ENCODE measurements at regions not wholly inside any gene's neighbourhood (a gene's known extent, or its start where the extent isn't known, plus 50 kb on each side); places are given as distances from the start of the nearest gene placed in this dataset.

GRCh38 chr4:181523973-181524372 is 719.2 kb upstream of the TENM3 start:
- TF ChIP-seq MAZ (IDR thresholded peaks at IDR 0.05; ENCODE audit: borderline replicate concordance, low read depth, low read length) = no peak
- TF ChIP-seq MAZ (CRISPR knock-in tag; IDR thresholded peaks at IDR 0.05; ENCODE audit: low read depth) = no peak
- TF ChIP-seq KLF16 (CRISPR knock-in tag; IDR thresholded peaks at IDR 0.05) = no peak
- TF ChIP-seq EHMT2 (IDR thresholded peaks at IDR 0.05; ENCODE audit: borderline replicate concordance, low read depth, low read length) = no peak
- TF ChIP-seq ZNF780A (CRISPR knock-in tag; IDR thresholded peaks at IDR 0.05) = no peak

All from HepG2 (cell line).